IPS-18c (cell line): ENCODE measurements at regions not wholly inside any gene's neighbourhood (a gene's known extent, or its start where the extent isn't known, plus 50 kb on each side); places are given as distances from the start of the nearest gene placed in this dataset.
"Not testable (repeated sequence)": the region's sequence is repeated elsewhere in the genome, so short reads cannot be mapped to it uniquely, and the experiment has no call there.

Experiments
- H3K4me3 ChIP-seq: 2 replicates; pipeline ENCODE4 v1.7.0; 2013; ENCODE audit warnings: low read depth, mild to moderate bottlenecking, low read length, moderate library complexity; ENCODE audit not compliant: insufficient read depth
- H3K9me3 ChIP-seq: one replicate; pipeline ENCODE4 v1.6.1; 2013; ENCODE audit warnings: mild to moderate bottlenecking, low read length, moderate library complexity; ENCODE audit not compliant: control insufficient read depth, insufficient read depth

DNA sequence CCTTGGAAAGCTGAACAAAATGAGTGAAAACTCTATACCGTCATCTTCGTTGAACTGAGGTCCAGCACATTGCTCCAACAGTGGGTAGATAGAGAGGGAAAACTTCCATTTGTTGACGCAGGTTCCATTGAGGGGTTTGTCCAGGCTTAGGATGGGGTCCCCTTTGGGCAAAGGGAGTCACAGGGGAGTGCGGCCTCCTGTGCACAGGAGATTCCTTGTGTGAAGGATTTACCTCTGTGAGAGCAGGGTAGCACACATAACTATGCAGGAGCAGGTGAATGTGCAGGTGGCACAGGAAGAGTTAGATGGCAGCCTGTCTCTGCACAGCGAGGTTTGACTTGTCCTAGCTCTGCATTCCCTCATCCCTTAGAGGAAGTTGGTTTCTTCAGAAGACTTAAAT, 139.3 kb downstream of the SNRPN start:
- Histone ChIP-seq H3K9me3 (peaks cover 6% of the 10 kb centered on the region), H3K4me3 (no peak overlapping the region)

DNA sequence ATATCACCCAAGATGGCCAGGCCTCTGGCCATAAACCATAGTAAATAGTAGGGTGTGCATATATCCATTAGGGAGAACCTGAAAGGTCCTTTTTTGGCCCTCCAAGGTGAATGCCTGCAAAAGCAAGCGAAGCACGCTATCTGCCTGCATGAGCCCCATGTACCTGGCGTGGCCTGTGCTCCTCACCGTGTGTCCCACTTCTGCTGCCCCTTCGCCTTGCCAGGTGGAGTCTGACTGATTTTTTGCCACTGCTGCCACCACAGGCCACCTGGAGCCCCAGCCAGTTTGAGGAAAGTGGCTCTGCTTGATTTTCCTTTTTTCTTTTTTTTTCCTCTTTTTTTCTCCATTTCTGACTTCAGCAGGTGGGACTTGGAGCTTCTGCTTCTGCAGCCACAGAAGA, 139.7 kb downstream of the SNRPN start:
- peaks cover 3% of the 10 kb centered on the region for H3K9me3 ChIP-seq
- no peak overlapping the region for H3K4me3 ChIP-seq

DNA sequence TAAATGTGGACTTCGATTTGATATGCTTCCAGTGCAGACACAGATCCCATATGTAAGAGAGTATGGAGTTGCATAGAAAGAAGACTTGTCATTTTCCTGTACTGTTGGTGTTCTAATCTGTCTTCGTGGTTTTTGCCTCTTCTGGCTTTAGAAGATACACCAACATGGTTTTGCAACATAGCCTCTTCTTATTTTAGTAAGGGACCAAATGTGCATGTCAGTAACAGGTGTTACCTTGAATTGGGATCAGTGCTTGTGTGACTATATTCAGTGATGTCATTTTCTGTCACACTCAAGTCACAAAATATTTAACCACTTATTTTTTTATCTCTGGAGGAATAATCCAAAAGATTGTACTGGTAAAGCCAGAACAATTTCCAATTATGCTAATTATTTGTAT, 140.4 kb downstream of the SNRPN start:
- peaks cover 3% of the 10 kb centered on the region for H3K9me3 ChIP-seq
- no peak overlapping the region for H3K4me3 ChIP-seq

DNA sequence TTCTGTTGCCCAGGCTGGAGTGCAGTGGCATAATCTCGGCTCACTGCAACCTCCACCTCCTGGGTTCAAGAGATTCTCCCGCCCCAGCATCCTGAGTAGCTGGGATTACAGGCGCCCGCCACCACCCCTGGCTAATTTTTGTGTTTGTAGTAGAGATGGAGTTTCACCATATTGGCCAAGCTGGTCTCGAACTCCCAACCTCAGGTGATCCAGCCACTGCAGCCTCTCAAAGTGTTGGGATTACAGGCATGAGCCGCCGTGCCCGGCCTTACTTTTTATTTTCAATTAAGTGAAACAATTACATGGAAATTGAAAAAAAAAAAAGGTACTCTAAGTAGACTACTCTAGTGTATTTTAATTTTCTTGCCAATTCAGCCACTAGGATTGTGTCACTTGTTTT, 145.2 kb downstream of the SNRPN start:
- H3K9me3 ChIP-seq, H3K4me3 ChIP-seq: not testable (repeated sequence)

DNA sequence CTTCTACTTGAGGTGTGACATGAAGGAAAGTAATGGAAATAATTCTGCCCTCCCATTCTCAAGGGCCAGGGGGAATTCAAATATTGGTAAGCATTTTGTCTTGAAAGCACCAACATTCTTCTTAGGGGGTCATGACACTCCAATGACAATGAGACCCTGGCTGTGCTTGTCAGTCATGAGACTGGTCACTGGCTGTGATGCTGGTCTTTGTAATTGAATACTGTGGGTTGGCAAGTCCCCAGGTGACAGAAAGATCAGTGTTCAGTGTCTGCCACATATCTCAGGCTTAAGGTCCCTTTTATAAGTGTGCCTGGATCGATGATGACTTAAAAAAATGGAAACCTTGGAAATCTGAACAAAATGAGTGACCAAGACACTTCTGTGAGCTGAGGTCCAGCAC, 151.4 kb downstream of the SNRPN start:
- Histone ChIP-seq H3K9me3 (peaks cover 2% of the 10 kb centered on the region), H3K4me3 (no peak overlapping the region)

DNA sequence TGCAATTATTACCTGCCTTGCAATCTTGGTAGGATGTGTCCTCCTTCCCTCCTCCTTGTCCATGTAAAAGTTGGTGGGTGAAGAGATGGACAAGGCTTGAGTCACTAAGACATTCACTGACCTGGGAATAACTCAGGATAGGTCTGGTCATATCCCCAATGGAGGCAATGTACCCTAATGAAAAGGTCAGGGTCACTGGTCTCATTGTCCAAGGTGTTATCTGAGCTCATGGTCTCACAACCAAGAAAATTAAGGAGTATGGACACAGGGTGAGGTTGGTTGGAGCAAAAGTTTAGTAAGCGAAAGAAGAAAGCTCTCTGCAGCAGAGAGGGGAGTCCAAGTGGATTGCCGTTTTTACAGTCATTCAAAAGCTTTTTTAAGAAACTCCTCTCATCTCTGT, 179.0 kb downstream of the SNRPN start:
- no peaks in the 10 kb centered on the region for H3K9me3 ChIP-seq
- no peak overlapping the region for H3K4me3 ChIP-seq

DNA sequence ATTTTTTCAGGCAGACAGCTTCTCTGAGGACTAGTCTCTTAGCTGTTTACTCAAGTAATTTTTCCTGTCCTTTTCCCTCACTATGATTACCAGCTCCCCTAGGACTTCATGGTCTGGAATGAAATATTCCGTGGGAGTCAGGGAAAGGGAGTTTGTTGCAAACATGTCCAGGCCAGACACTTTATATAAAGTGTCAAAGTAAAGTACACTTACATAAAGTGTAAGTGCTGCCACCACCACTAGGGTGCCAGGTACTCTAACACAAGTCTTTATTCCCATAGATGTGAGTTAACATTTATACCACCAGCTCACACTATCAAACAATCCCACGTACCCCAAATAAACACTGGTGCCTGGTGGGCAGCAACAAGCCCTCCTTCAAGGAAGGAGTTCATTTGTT, 179.8 kb downstream of the SNRPN start:
- H3K4me3 ChIP-seq: no peak overlapping the region

DNA sequence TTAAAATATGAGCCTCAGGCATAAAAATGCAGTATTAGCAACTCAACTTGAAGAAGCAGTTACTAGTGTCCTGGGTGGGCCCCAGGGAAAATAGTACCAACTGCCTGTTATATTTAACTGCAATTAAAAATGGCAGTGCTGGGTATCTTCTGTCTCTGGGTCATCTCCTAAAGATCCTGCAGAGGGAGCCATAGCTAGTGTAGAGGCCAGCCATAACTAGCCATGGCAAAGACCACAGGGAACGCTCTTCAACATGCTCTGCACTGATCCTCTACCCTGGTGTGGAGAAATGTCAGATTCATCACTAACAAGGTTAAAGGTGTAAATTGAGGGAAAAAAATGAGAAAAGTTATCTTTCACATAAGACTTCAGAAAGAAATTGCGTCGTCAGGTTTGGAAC, 181.3 kb downstream of the SNRPN start:
- Histone ChIP-seq H3K4me3 (no peak overlapping the region), H3K9me3 (no peaks in the 10 kb centered on the region)

More for the DNA sequence above, 179.8 kb downstream of the SNRPN start:
- H3K9me3 ChIP-seq: no peaks in the 10 kb centered on the region

DNA sequence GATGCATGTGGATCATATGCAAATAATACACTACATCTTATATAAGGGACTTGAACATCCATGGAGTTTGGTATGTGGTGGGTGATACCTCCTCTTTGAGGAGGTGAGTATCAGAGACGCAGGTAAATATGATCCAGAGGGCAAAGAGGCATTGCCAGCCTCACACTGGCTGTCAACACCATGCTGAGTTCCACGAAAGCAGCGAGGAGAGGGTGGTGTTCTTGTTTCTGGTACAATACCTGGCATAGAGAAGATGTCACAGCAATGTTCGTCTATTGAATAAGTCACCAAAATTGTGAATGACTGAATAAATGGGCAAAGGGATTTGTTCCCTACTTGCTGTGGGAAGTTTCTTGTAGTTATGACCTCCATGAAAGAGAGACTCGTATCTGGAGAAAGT, 182.2 kb downstream of the SNRPN start:
- Histone ChIP-seq H3K9me3 (no peaks in the 10 kb centered on the region), H3K4me3 (no peak overlapping the region)

DNA sequence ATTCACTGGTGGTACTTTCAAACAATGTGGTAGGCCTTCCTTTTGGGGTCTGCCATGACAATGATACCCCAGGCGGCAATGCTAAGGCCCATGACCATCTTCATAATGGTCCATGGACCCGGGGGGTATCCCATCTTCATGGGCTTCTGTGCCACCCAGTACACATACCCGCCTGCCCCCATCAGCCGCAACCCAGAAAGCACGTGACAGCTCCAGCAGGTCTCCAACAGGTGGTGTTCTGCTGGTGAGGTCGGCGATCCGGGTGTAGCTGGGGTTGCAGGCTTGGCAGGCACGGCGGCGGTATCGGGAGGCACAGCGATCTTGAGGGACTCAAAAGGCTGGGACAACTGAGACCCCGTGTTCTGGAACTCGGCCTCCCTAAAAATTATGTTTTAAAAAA, 214.5 kb downstream of the SNRPN start:
- peaks cover 28% of the 10 kb centered on the region for H3K9me3 ChIP-seq
- no peak overlapping the region for H3K4me3 ChIP-seq

DNA sequence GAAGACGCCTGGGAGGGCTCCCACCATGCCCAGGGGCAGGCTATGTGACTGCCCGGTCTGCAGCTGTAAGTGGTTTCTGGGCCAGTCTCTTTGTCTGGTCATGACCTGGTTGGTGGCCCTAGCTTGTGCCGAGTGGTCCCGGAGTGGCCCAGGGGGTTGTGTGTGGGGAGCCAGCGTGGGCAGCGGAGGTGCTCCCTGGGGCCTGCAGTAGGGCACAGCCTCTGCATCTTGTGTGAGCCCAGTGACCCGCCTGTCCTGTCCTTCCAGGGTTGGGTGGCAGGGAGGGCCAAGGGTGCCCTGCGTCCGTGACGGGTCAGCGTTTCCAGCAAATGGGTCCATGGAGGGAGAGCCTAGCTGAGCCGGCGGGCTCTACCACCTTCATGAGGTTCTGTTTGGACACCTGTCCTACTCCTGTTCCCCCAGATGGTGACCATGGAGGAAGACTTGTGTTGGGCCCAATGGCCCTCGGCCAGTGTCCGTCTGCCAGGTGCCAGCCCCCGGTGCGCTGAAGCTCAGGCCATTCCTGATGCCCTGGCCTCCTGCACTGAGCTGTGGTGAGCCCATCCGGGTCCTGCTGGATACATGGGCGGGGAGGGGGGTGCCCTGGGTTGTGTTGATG, 215.4 kb downstream of the SNRPN start:
- H3K4me3 ChIP-seq: no peak overlapping the region
- H3K9me3 ChIP-seq: peaks cover 30% of the 10 kb centered on the region

DNA sequence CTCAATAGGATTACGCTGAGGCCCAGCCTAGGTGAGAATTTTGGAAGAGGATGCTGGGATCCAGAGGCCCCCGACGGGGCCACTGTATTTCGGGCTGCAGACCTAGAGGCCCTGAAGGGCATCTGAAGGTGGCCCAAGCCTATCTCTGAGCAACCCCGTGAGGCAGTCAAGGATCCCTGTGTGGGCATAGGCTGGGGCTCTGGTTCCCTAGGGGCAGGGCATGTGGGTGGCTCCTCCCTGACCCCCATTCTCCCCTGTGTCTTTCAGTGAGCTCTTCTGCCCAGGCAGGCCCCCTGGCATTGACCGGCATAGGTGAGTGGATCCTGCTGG, 216.0 kb downstream of the SNRPN start:
- H3K9me3 ChIP-seq: peaks cover 32% of the 10 kb centered on the region
- no peak overlapping the region for H3K4me3 ChIP-seq

DNA sequence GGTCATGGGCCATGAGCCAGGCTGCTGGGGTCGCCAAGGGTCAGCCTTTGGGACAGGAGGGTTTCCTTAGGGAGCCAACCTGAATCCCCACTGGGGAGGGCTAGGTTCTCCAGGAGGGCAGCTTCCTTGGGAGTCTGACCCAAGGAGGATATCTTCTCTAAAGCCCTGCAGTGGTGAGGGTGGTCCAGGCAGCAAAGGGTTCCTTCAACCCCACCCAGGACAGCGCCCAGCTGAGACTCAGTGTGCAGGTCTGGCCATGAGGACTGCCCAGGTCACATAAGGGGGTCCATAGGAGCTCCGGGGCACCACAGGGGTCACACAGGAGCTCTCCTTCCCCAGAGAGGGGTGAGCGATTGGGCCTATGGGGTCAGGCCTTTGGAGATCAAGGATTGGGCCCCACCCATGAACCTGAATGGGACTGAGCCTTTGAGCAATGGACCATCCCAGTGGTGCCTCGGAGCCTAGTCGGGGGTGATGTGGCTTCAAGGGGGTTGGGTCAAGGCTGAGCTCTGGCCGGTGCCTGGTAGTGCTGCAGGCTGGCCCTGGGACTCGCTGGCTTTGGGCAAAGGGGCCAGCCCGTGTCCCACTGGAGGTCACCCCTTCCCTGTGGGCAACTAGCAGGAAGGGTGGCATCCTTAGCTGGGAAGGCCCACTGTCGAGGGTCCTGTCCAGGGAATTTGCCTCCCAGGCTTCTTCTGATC, 216.5 kb downstream of the SNRPN start:
- Histone ChIP-seq H3K9me3 (peaks cover 36% of the 10 kb centered on the region), H3K4me3 (no peak overlapping the region; the same call in 1 of the 2 replicates)

DNA sequence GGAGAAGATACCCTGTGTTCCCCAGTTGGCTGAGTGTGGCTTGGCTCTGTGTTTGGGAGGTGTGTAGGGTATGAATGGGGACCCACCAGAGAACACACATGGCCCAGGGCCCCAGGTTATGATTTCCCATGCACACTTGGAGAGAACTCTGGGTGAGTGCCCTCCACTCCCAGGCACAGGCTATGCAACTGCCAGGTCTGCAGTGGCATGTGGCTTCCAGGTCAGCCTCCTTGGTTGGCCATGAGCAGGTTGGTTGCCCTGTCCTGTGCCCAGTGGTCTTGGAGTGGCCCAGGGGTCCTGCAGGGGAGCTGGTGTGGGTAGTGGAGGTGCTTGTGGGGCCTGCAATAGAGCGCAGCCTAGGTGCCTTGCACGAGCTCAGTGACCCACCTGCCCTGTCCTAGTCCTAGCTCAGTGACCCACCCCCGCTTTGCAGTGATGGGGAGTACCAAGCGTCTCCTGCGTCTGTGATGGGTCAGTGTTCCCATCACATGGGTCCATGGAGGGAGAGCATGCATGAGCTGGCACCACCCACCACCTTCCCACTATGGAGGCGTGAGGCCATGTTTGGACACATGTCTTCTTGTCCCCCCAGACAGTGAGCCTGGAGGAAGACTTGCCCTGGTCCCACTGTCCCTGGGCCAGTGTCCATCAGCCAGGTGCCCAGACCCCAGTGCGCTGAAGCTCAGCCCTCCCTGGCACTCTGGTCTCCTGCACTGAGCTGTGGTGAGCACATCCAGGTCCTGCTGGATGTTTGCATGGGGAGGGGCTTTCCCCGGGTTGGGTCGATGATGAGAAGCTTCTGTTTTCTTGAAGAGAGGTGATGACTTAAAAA, 217.3 kb downstream of the SNRPN start:
- Histone ChIP-seq H3K4me3 (no peak overlapping the region), H3K9me3 (peaks cover 39% of the 10 kb centered on the region)

DNA sequence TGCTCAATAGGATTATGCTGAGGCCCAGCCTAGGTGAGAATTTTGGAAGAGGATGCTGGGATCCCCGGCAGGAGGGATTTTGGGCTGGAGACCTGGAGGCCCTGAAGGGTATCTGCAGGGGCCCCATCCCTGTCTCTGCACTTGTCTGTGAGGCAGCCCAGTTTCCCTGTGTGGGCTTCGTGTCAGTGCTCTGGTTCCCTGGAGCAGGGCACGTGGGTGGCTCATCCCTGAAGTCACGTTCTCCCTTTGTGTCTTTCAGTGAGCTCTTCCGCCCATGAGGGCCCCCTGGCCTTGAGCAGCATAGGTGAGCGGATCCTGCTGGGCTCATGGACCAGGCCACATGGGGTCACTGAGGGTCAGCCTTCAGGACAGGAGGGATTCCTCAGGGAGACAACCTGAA, 217.9 kb downstream of the SNRPN start:
- no peak overlapping the region for H3K4me3 ChIP-seq
- H3K9me3 ChIP-seq: peaks cover 42% of the 10 kb centered on the region

DNA sequence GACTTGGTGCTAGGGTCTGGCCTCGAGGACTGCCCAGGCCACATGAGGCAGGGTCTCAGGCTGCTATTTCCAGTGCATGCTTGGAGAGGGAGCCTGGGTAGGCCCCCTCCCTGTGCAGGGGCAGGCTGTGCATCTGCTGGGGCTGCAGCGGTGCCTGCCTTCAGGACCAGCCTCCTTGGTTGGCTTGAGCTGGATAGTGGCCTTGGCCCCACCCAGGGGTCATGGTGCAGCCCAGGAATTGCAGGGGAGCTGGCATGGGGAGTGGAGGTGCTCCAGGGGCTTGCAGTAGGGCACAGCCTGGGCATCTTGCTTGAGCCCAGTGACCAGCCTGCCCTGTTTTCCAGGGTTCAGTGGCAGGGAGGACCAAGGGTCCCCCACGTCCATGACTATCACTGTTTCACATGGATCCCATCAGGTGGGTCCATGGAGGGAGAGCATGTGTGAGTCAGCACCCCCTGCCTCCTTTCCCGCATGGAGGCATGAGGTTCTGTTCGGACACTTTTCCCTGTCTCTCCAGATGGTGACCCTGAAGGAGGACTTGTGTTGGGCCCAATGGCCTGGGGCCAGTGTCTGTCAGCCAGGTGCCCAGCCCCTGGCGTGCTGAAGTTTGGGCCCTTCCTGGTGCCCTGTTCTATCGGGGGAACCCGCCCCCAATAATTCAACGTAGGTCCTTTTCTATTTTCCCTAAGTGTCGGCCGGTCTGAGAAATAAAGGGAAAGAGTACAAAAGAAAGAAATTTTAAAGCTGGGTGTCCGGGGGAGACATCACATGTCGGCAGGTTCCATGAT, 218.6 kb downstream of the SNRPN start:
- peaks cover 41% of the 10 kb centered on the region for H3K9me3 ChIP-seq
- no peak overlapping the region for H3K4me3 ChIP-seq

DNA sequence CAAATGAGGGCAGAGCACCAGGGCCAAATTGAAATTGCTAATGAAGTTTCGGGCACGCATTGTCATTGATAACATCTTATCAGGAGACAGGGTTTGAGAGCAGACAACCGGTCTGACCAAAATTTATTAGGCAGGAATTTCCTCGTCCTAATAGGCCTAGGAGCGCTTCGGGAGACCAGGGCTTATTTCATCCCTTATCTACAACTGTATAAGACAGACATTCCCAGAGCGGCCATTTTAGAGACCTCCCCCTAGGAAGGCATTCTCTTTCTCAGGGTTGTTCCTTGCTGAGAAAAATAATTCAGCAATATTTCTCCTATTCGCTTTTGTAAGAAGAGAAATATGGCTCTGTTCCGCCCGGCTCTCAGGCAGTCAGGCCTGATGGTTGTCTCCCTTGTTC, 219.4 kb downstream of the SNRPN start:
- peaks cover 43% of the 10 kb centered on the region for H3K9me3 ChIP-seq
- H3K4me3 ChIP-seq: not testable (repeated sequence)
